GM18505 (cell line): ENCODE measurements at regions not wholly inside any gene's neighbourhood (a gene's known extent, or its start where the extent isn't known, plus 50 kb on each side); places are given as distances from the start of the nearest gene placed in this dataset.

ENCODE experiments used
- ATAC-seq: cut with Tn5 transposase; IDR thresholded peaks from one replicate; pipeline ENCODE4 v1.9.1; 2021; ENCODE audit not compliant: unreplicated experiment
- POLR2A ChIP-seq: IDR thresholded peaks from 4 replicates; pipeline ENCODE4 v1.6.1; 2011; ENCODE audit warnings: borderline replicate concordance; ENCODE audit not compliant: insufficient read depth, insufficient read length; ENCODE audit errors: extremely low read depth

GRCh38 chr11:37770145-37770544 lies 1172.1 kb upstream of the RAG2 start:
- ATAC-seq, result no peak
- TF ChIP-seq POLR2A, result no peak

GRCh38 chr11:37762079-37762478 lies 1164.0 kb upstream of the RAG2 start:
- ATAC-seq, result no peak
- no peak for TF ChIP-seq POLR2A

GRCh38 chr11:37755521-37755920 lies 1157.5 kb upstream of the RAG2 start:
- no peak for ATAC-seq

GRCh38 chr11:37748641-37749040 lies 1150.6 kb upstream of the RAG2 start:
- no peak for TF ChIP-seq POLR2A
- no peak for ATAC-seq

More at GRCh38 chr11:37755521-37755920, 1157.5 kb upstream of the RAG2 start:
- no peak for TF ChIP-seq POLR2A

- no peak for TF ChIP-seq POLR2A
- ATAC-seq, result no peak
Measured at GRCh38 chr11:37747121-37747520, 1149.1 kb upstream of the RAG2 start.

- ATAC-seq, result no peak
- no peak for TF ChIP-seq POLR2A
Measured at GRCh38 chr11:37727371-37727770, 1129.3 kb upstream of the RAG2 start.

GRCh38 chr11:37724315-37724714 lies 1126.3 kb upstream of the RAG2 start:
- no peak for ATAC-seq

GRCh38 chr11:37721485-37721884 lies 1123.4 kb upstream of the RAG2 start:
- no peak for TF ChIP-seq POLR2A
- ATAC-seq, result no peak

More at GRCh38 chr11:37724315-37724714, 1126.3 kb upstream of the RAG2 start:
- TF ChIP-seq POLR2A, result no peak

GRCh38 chr11:37718431-37718999 lies 1120.5 kb upstream of the RAG2 start:
- ATAC-seq, result no peak
- TF ChIP-seq POLR2A, result no peak

GRCh38 chr11:37712251-37712650 lies 1114.2 kb upstream of the RAG2 start:
- TF ChIP-seq POLR2A, result no peak
- no peak for ATAC-seq

GRCh38 chr11:37710031-37710430 lies 1112.0 kb upstream of the RAG2 start:
- ATAC-seq, result no peak
- TF ChIP-seq POLR2A, result no peak

GRCh38 chr11:37704791-37705190 lies 1106.8 kb upstream of the RAG2 start:
- TF ChIP-seq POLR2A, result no peak
- no peak for ATAC-seq

GRCh38 chr11:37699644-37700043 lies 1101.6 kb upstream of the RAG2 start:
- no peak for ATAC-seq
- TF ChIP-seq POLR2A, result no peak

GRCh38 chr11:37695283-37695682 lies 1097.2 kb upstream of the RAG2 start:
- ATAC-seq, result no peak
- TF ChIP-seq POLR2A, result no peak

GRCh38 chr11:37689951-37690350 lies 1091.9 kb upstream of the RAG2 start:
- no peak for TF ChIP-seq POLR2A
- ATAC-seq, result no peak
